Eye (tissue), 1 donor: ENCODE measurements at regions not wholly inside any gene's neighbourhood (a gene's known extent, or its start where the extent isn't known, plus 50 kb on each side); places are given as distances from the start of the nearest gene placed in this dataset.
"Not testable (repeated sequence)": the region's sequence is repeated elsewhere in the genome, so short reads cannot be mapped to it uniquely, and the experiment has no call there.

Source experiments
- DNase-seq: peaks from one replicate; pipeline ENCODE4 v3.0.0-alpha.2; 2015

- DNase-seq, result no peak
Measured at GRCh38 chr12:93219947-93220346, 157.8 kb upstream of the NUDT4 start.

- DNase-seq, result no peak
Measured at GRCh38 chr12:93221841-93222240, 155.9 kb upstream of the NUDT4 start.

- peak; percentile 37 for DNase-seq
Measured at GRCh38 chr12:93223440-93224426, 154.0 kb upstream of the NUDT4 start.

- no peak for DNase-seq
Measured at GRCh38 chr12:93225094-93225493, 152.6 kb upstream of the NUDT4 start.

DNA sequence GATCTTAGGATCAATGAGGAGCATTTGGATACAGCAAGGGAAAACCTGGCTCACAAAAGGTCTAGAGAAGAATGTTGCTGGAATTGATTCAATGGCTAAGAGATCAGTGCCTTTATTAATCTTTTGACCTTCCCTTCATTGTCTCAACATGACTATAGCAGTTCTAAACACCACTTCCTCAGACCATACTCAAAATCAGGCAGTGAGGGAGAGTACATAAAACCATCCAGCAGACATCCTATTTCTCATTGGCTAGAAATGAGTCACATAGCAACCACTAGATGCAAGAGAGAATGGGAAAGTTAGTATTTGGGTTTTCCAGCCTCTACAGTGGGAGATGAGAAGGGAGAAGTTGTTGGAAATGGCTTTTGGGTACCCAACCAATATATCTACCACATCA lies 151.4 kb upstream of the NUDT4 start:
- DNase-seq, result no peak

- DNase-seq, result no peak
Measured at GRCh38 chr12:93229494-93230325, 148.0 kb upstream of the NUDT4 start.

GRCh38 chr12:93230326-93230720 lies 147.4 kb upstream of the NUDT4 start:
- no peak for DNase-seq

DNA sequence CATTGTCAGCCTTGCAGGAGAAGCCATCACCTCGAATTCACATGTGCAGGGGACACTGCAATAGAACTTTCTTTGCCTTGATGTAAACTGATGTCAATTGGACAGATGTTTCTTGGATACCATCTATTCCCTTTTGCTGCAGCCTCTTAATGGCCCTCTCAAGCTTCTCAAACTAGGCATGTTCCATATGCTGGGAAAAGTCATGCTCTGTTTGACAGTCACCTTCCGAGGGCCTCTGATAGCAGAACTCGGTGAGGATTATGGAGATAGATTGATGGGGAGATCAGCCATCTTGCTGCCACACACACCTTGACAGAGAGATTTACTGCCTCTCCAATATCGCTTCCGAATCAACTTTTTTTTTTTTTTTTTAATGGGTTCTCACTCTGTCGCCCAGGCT lies 145.8 kb upstream of the NUDT4 start:
- no peak for DNase-seq

DNA sequence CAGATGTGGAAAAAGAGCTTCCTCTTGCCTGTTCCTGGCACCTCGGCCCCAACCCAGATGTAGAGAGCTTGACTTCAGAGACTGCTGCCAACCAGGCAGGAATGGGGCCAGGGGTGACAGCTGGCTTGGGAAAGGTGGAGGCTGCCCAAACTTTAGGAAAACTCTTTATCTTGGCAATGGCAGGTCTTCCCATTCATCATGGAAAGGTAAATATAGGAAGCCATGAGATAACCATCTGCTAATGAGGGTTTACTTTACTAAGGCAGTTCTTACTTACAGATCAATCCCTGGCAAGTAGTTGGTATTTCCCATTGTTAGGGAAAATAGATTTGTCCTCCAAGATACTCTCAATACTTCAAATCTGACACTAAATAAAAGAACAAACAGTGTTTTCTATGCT lies 143.1 kb upstream of the NUDT4 start:
- no peak for DNase-seq

- DNase-seq, result no peak
Measured at GRCh38 chr12:93235881-93236280, 141.8 kb upstream of the NUDT4 start.

DNA sequence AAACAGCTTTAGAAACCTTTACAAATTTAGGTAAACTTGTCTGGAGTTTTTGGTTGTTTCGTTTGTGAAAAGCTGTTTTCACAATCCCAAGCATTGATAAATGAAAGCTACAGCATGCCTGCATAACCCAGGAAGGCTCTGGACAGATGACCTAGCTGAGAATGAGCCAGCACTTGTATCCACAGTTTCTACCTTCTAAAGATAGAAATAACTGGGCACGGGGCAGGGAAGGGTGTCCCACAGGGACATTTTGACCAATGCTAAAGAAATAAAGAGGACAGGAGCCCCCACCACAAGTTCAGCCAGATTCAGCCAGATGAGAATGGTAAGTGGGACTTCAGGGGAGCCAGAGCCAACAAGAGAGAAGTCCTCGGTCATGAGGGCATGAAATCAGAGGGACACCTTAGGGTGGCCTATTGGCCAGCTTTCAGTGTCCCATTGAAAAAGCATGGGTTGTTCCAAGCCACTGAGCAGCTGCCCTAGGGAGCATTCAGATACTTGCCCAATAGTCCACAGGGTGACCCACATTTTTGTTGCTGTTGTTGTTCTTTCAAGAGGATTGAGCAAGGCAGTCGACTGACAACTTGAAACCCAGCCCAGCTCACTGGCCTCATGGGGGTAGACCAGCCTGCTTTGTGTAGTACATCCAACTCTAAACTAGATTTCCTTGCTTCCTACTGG lies 140.3 kb upstream of the NUDT4 start:
- no peak for DNase-seq

GRCh38 chr12:93238512-93239262 lies 139.0 kb upstream of the NUDT4 start:
- not testable (repeated sequence) for DNase-seq

- DNase-seq, result not testable (repeated sequence)
Measured at GRCh38 chr12:93239789-93240188, 137.9 kb upstream of the NUDT4 start.

DNA sequence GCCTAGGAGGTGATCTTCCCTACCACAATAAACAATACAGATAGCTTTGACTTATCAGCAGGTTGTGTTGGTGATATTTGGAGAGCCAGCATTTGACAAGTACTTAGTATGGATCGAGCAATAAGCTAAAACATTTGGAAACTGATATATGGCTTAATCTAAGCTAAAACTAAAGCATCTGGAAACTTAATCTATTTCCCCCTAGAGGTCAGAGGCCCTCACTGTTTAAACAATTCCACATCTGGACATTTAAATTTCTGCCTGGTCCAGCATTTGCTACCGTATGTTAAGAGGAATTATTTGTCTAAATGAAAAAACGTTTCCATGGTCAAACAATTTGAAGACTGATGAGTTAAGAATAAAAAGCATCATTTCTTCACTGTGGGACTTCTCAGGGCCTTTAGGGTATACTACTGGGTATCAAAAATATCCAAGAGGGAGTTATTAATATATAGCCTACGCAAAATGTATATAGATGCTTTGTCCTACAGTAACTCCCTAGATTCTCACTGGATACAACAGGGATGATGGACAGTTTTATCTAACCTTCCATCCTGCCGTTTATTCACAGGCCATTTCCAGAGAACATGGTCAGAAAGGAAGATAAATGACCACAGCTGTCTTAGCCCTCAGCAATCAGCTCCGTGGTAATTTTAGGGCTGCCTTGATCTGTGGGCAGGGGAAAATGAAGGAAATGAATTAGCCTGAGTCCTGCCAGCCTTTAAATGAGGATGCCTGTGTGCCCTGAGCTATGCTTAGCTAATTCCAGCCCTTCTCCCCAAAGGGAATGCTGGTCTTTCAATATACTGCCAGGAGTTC lies 135.4 kb upstream of the NUDT4 start:
- DNase-seq, result no peak

GRCh38 chr12:93243382-93243688 lies 134.4 kb upstream of the NUDT4 start:
- DNase-seq, result no peak

DNA sequence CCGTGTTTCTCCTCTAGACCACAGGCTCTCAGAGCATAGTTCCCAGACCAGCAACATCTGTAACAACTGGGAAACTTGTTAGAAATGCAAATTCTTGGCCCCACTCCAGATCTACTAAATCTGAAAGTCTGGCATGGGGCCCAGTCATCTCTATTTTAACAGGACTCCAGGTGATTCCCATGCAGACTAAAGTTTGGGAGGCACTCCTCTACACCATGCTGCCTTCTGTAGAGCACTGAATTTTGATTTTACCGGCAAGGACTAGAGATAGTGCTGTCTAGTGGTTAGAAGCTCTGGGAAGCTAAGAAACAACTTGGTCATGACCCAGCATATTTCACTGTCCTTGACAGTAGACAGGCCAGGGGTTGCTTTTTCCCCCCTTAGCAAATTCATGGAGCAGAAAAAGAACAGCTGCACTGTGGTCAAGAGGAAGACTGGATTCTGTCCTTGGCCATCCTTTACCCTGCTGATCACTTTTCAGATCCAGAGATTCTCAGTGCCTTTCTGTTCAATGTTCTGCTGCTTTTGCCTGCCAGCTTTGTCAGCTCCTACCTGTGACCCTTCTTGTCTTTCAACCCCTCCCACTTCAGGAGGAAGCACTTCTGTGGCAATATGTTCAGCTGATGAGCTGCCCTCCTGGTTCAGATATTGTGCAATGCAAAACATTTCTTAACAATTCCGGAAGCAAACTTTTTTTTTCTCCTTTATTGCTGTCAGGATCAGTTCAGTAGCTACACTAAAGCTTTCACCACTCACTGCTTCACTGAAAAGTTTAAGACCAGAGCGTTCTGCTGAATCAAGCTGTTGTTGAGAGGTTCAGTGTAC lies 133.8 kb upstream of the NUDT4 start:
- DNase-seq, result peak; percentile 53

DNA sequence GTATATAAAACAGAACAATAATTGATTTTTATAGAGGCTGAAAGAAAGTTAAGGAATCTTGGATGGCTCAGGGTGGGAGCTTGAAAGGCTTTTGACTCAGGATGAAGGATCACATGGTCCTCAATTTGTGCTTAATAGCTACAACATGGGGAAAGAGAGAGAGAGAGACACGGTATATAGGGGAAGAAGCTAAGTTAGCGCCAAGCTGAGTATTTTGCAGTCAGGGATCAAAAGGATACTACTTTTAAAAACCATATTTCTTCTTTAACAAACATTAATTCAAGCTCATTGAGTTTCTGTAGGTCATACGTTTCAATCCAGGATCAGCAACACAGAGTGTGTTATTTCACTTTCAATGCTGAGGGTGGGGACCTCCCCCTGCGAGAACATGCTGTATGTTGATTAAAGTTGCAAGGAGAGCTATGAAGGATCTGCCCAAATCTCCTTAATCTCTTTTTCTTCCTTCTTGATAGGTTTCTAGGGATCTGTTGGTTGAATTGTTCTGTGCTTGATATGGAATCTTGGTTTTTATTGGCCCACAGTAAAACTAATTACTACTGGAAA lies 133.1 kb upstream of the NUDT4 start:
- DNase-seq, result no peak

GRCh38 chr12:93245543-93245942 lies 132.2 kb upstream of the NUDT4 start:
- no peak for DNase-seq

GRCh38 chr12:93247313-93247991 lies 130.3 kb upstream of the NUDT4 start:
- DNase-seq, result no peak

GRCh38 chr12:93252221-93252620 lies 125.5 kb upstream of the NUDT4 start:
- DNase-seq, result no peak
